ENCODE measurements at regions not wholly inside any gene's neighbourhood (a gene's known extent, or its start where the extent isn't known, plus 50 kb on each side); places are given as distances from the start of the nearest gene placed in this dataset.
"Not testable (repeated sequence)": the region's sequence is repeated elsewhere in the genome, so short reads cannot be mapped to it uniquely, and the experiment has no call there.

GRCh38 chrX:115357326-115358120, 68.0 kb downstream of the LUZP4 start:
- H3K27me3 ChIP-seq (ENCODE audit: control insufficient read depth, insufficient read depth, low read length, poor library complexity, severe bottlenecking), result no peaks in the 10 kb centered on the region
- no peaks in the 10 kb centered on the region for H3K9me3 ChIP-seq (ENCODE audit: control insufficient read depth, low read length)
- no peaks in the 10 kb centered on the region for H3K36me3 ChIP-seq (ENCODE audit: control insufficient read depth, insufficient read depth, low read length)
- no peaks in the 10 kb centered on the region for H3K4me1 ChIP-seq (ENCODE audit: control insufficient read depth, insufficient read depth, low read length)
- H3K4me3 ChIP-seq (ENCODE audit: insufficient read depth, low read depth, low read length), result no peak overlapping the region
- H3K27ac ChIP-seq (ENCODE audit: insufficient read depth, low read depth, low read length, poor library complexity, severe bottlenecking), result no peak overlapping the region
- 89 to 100% methylated on average over 1 to 2 of the region's 3 CpGs for WGBS, 2 experiments

- H3K4me1 ChIP-seq (ENCODE audit: control insufficient read depth, insufficient read depth, low read length); H3K36me3 ChIP-seq (ENCODE audit: control insufficient read depth, insufficient read depth, low read length); H3K4me3 ChIP-seq (ENCODE audit: insufficient read depth, low read depth, low read length); H3K27me3 ChIP-seq (ENCODE audit: control insufficient read depth, insufficient read depth, low read length, poor library complexity, severe bottlenecking); H3K27ac ChIP-seq (ENCODE audit: insufficient read depth, low read depth, low read length, poor library complexity, severe bottlenecking); H3K9me3 ChIP-seq (ENCODE audit: control insufficient read depth, low read length): not testable (repeated sequence)
- 85 to 86% methylated on average over 6 to 7 of the region's 7 CpGs for WGBS, 2 experiments
Measured at GRCh38 chrX:115359508-115359907, 70.0 kb downstream of the LUZP4 start.

- H3K36me3 ChIP-seq (ENCODE audit: control insufficient read depth, insufficient read depth, low read length), result no peaks in the 10 kb centered on the region
- H3K9me3 ChIP-seq (ENCODE audit: control insufficient read depth, low read length), result no peaks in the 10 kb centered on the region
- no peaks in the 10 kb centered on the region for H3K4me1 ChIP-seq (ENCODE audit: control insufficient read depth, insufficient read depth, low read length)
- 95 to 100% methylated on average over 2 of the region's 2 CpGs for WGBS, 2 experiments
- no peaks in the 10 kb centered on the region for H3K27me3 ChIP-seq (ENCODE audit: control insufficient read depth, insufficient read depth, low read length, poor library complexity, severe bottlenecking)
- no peak overlapping the region for H3K27ac ChIP-seq (ENCODE audit: insufficient read depth, low read depth, low read length, poor library complexity, severe bottlenecking)
- no peak overlapping the region for H3K4me3 ChIP-seq (ENCODE audit: insufficient read depth, low read depth, low read length)
Measured at GRCh38 chrX:115360220-115360781, 70.8 kb downstream of the LUZP4 start.

GRCh38 chrX:115362334-115363095, 73.0 kb downstream of the LUZP4 start:
- WGBS, 2 experiments, result 96 to 98% methylated on average over 15 to 17 of the region's 18 CpGs
- H3K27me3 ChIP-seq (ENCODE audit: control insufficient read depth, insufficient read depth, low read length, poor library complexity, severe bottlenecking), result no peaks in the 10 kb centered on the region
- H3K9me3 ChIP-seq (ENCODE audit: control insufficient read depth, low read length), result no peaks in the 10 kb centered on the region
- no peak overlapping the region for H3K4me3 ChIP-seq (ENCODE audit: insufficient read depth, low read depth, low read length)
- H3K27ac ChIP-seq (ENCODE audit: insufficient read depth, low read depth, low read length, poor library complexity, severe bottlenecking), result no peak overlapping the region
- H3K36me3 ChIP-seq (ENCODE audit: control insufficient read depth, insufficient read depth, low read length), result no peaks in the 10 kb centered on the region
- H3K4me1 ChIP-seq (ENCODE audit: control insufficient read depth, insufficient read depth, low read length), result no peaks in the 10 kb centered on the region

GRCh38 chrX:115363372-115363771, 73.9 kb downstream of the LUZP4 start:
- WGBS, 2 experiments, result 81 to 83% methylated on average over 1 to 2 of the region's 2 CpGs

GRCh38 chrX:115363897-115364296, 74.4 kb downstream of the LUZP4 start:
- no peak overlapping the region for H3K27ac ChIP-seq (ENCODE audit: insufficient read depth, low read depth, low read length, poor library complexity, severe bottlenecking)
- H3K9me3 ChIP-seq (ENCODE audit: control insufficient read depth, low read length), result no peaks in the 10 kb centered on the region
- H3K36me3 ChIP-seq (ENCODE audit: control insufficient read depth, insufficient read depth, low read length), result no peaks in the 10 kb centered on the region
- no peak overlapping the region for H3K4me3 ChIP-seq (ENCODE audit: insufficient read depth, low read depth, low read length)
- H3K4me1 ChIP-seq (ENCODE audit: control insufficient read depth, insufficient read depth, low read length), result no peaks in the 10 kb centered on the region
- 98 to 100% methylated on average over 2 of the region's 2 CpGs for WGBS, 2 experiments
- no peaks in the 10 kb centered on the region for H3K27me3 ChIP-seq (ENCODE audit: control insufficient read depth, insufficient read depth, low read length, poor library complexity, severe bottlenecking)

More at GRCh38 chrX:115363372-115363771, 73.9 kb downstream of the LUZP4 start:
- Histone ChIP-seq H3K27me3 (ENCODE audit: control insufficient read depth, insufficient read depth, low read length, poor library complexity, severe bottlenecking) (no peaks in the 10 kb centered on the region), H3K36me3 (ENCODE audit: control insufficient read depth, insufficient read depth, low read length) (no peaks in the 10 kb centered on the region), H3K9me3 (ENCODE audit: control insufficient read depth, low read length) (no peaks in the 10 kb centered on the region), H3K27ac (ENCODE audit: insufficient read depth, low read depth, low read length, poor library complexity, severe bottlenecking) (no peak overlapping the region), H3K4me1 (ENCODE audit: control insufficient read depth, insufficient read depth, low read length) (no peaks in the 10 kb centered on the region), H3K4me3 (ENCODE audit: insufficient read depth, low read depth, low read length) (no peak overlapping the region)

- Histone ChIP-seq H3K27ac (ENCODE audit: insufficient read depth, low read depth, low read length, poor library complexity, severe bottlenecking) (no peak overlapping the region), H3K4me1 (ENCODE audit: control insufficient read depth, insufficient read depth, low read length) (no peaks in the 10 kb centered on the region), H3K36me3 (ENCODE audit: control insufficient read depth, insufficient read depth, low read length) (no peaks in the 10 kb centered on the region), H3K27me3 (ENCODE audit: control insufficient read depth, insufficient read depth, low read length, poor library complexity, severe bottlenecking) (no peaks in the 10 kb centered on the region), H3K9me3 (ENCODE audit: control insufficient read depth, low read length) (no peaks in the 10 kb centered on the region), H3K4me3 (ENCODE audit: insufficient read depth, low read depth, low read length) (no peak overlapping the region)
Measured at GRCh38 chrX:115364670-115365069, 75.2 kb downstream of the LUZP4 start.

- WGBS, 2 experiments, result 0% methylated on average over 1 of the region's 1 CpG; no CpG with 5 or more reads in 1 of the 2 experiments
- H3K27ac ChIP-seq (ENCODE audit: insufficient read depth, low read depth, low read length, poor library complexity, severe bottlenecking), result no peak overlapping the region
- no peaks in the 10 kb centered on the region for H3K27me3 ChIP-seq (ENCODE audit: control insufficient read depth, insufficient read depth, low read length, poor library complexity, severe bottlenecking)
- no peaks in the 10 kb centered on the region for H3K4me1 ChIP-seq (ENCODE audit: control insufficient read depth, insufficient read depth, low read length)
- no peaks in the 10 kb centered on the region for H3K9me3 ChIP-seq (ENCODE audit: control insufficient read depth, low read length)
- no peak overlapping the region for H3K4me3 ChIP-seq (ENCODE audit: insufficient read depth, low read depth, low read length)
- H3K36me3 ChIP-seq (ENCODE audit: control insufficient read depth, insufficient read depth, low read length), result no peaks in the 10 kb centered on the region
Measured at GRCh38 chrX:115366535-115366934, 77.0 kb downstream of the LUZP4 start.

- Histone ChIP-seq H3K4me1 (ENCODE audit: control insufficient read depth, insufficient read depth, low read length) (no peaks in the 10 kb centered on the region), H3K27me3 (ENCODE audit: control insufficient read depth, insufficient read depth, low read length, poor library complexity, severe bottlenecking) (no peaks in the 10 kb centered on the region), H3K36me3 (ENCODE audit: control insufficient read depth, insufficient read depth, low read length) (no peaks in the 10 kb centered on the region), H3K27ac (ENCODE audit: insufficient read depth, low read depth, low read length, poor library complexity, severe bottlenecking) (no peak overlapping the region), H3K4me3 (ENCODE audit: insufficient read depth, low read depth, low read length) (no peak overlapping the region), H3K9me3 (ENCODE audit: control insufficient read depth, low read length) (no peaks in the 10 kb centered on the region)
- 74 to 77% methylated on average over 6 of the region's 6 CpGs for WGBS, 2 experiments
Measured at GRCh38 chrX:115367455-115367854, 77.9 kb downstream of the LUZP4 start.

- Histone ChIP-seq H3K27ac (ENCODE audit: insufficient read depth, low read depth, low read length, poor library complexity, severe bottlenecking) (no peak overlapping the region), H3K27me3 (ENCODE audit: control insufficient read depth, insufficient read depth, low read length, poor library complexity, severe bottlenecking) (no peaks in the 10 kb centered on the region), H3K4me1 (ENCODE audit: control insufficient read depth, insufficient read depth, low read length) (no peaks in the 10 kb centered on the region), H3K4me3 (ENCODE audit: insufficient read depth, low read depth, low read length) (no peak overlapping the region), H3K9me3 (ENCODE audit: control insufficient read depth, low read length) (no peaks in the 10 kb centered on the region), H3K36me3 (ENCODE audit: control insufficient read depth, insufficient read depth, low read length) (no peaks in the 10 kb centered on the region)
- WGBS, 2 experiments, result 95% methylated on average over 2 of the region's 2 CpGs; no CpG with 5 or more reads in 1 of the 2 experiments
Measured at GRCh38 chrX:115367951-115368350, 78.4 kb downstream of the LUZP4 start.
